ENCODE measurements at regions not wholly inside any gene's neighbourhood (a gene's known extent, or its start where the extent isn't known, plus 50 kb on each side); places are given as distances from the start of the nearest gene placed in this dataset.

DNA sequence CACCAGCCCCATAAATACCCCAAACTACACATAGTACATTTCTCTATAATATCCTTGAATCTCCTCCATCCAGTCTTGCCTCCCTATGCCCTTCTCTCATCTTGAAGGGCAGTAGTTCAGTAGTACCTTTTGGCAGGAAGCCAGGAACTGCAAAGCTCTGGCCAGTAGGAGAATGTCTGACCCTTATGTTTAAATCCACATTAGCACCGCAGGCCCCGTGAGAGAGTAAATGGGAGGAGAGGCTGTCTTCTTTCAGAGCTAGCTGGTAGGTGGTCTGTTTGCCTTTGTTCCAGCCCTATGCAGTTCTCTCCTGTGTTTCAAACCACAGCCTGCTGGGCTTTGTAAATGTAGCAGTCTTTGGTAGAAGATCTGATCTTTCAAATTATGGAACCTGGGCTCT, 690.7 kb downstream of the DOK5 start:
- ChIA-PET CTCF (no interaction called here), POLR2A (no interaction called here)
- intact Hi-C loops (cut with micrococcal nuclease), result no loop called here
- H3K9me3 ChIP-seq (ENCODE audit: control extremely low read depth in 1 of 3, control insufficient read depth in 2 of 3, insufficient read depth in 1 of 3, low read length in 2 of 3), result no peaks in the 10 kb centered on the region
- no peaks in the 10 kb centered on the region for H3K36me3 ChIP-seq (replicated peaks in 1 of 2; ENCODE audit: control extremely low read depth in 1 of 2, control insufficient read depth in 1 of 2, extremely low read depth in 1 of 2, insufficient read depth in 2 of 2, low read length in 1 of 2)
- no peak overlapping the region for H3K27ac Mint-ChIP-seq
- no peak overlapping the region for H2AFZ ChIP-seq (ENCODE audit: insufficient read depth, low read depth, low read length, poor library complexity, severe bottlenecking)
- no peak overlapping the region for H3K9ac ChIP-seq (ENCODE audit: low read length)
- no peak overlapping the region for H3K4me3 ChIP-seq (ENCODE audit: control extremely low read depth in 1 of 5, extremely low read depth in 1 of 5, insufficient read depth in 1 of 5, low read depth in 2 of 5, low read length in 4 of 5)
- no peaks in the 10 kb centered on the region for H3K27me3 ChIP-seq (replicated peaks in 1 of 4; ENCODE audit: control extremely low read depth in 1 of 4, control insufficient read depth in 3 of 4, insufficient read depth in 4 of 4, low read length in 3 of 4)
- no peaks in the 10 kb centered on the region for H3K4me1 ChIP-seq (ENCODE audit: control insufficient read depth in 2 of 2, insufficient read depth in 2 of 2, low read length in 2 of 2)
- ATAC-seq (ENCODE audit: low read depth) (no peak), DNase-seq (no peak)
- no peak overlapping the region for H3K27ac ChIP-seq (ENCODE audit: low read length in 2 of 2)
- H3K4me1 Mint-ChIP-seq, result no peaks in the 10 kb centered on the region
- no peak overlapping the region for H3K4me2 ChIP-seq (replicated peaks; ENCODE audit: low read depth, low read length, poor library complexity, severe bottlenecking)
- no peak overlapping the region for H3K4me3 Mint-ChIP-seq
- no peak for TF ChIP-seq EZH2 (IDR thresholded peaks at IDR 0.05; ENCODE audit: borderline replicate concordance, insufficient read depth, low read depth, low read length, poor library complexity, severe bottlenecking)
- TF ChIP-seq, protein P1, sequence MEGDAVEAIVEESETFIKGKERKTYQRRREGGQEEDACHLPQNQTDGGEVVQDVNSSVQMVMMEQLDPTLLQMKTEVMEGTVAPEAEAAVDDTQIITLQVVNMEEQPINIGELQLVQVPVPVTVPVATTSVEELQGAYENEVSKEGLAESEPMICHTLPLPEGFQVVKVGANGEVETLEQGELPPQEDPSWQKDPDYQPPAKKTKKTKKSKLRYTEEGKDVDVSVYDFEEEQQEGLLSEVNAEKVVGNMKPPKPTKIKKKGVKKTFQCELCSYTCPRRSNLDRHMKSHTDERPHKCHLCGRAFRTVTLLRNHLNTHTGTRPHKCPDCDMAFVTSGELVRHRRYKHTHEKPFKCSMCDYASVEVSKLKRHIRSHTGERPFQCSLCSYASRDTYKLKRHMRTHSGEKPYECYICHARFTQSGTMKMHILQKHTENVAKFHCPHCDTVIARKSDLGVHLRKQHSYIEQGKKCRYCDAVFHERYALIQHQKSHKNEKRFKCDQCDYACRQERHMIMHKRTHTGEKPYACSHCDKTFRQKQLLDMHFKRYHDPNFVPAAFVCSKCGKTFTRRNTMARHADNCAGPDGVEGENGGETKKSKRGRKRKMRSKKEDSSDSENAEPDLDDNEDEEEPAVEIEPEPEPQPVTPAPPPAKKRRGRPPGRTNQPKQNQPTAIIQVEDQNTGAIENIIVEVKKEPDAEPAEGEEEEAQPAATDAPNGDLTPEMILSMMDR (IDR thresholded peaks at IDR 0.05), result no peak
- WGBS (ENCODE audit: insufficient coverage), result no CpG with 5 or more reads among the region's 2 CpGs
- no peaks in the 10 kb centered on the region for H3K27me3 Mint-ChIP-seq
- no peaks in the 10 kb centered on the region for H3K9me3 Mint-ChIP-seq (ENCODE audit: insufficient read depth)
- no peaks in the 10 kb centered on the region for H4K20me1 ChIP-seq (ENCODE audit: control insufficient read depth, insufficient read depth, low read length, poor library complexity, severe bottlenecking)
- no peaks in the 10 kb centered on the region for H3K79me2 ChIP-seq (ENCODE audit: control insufficient read depth, insufficient read depth, low read length)

DNA sequence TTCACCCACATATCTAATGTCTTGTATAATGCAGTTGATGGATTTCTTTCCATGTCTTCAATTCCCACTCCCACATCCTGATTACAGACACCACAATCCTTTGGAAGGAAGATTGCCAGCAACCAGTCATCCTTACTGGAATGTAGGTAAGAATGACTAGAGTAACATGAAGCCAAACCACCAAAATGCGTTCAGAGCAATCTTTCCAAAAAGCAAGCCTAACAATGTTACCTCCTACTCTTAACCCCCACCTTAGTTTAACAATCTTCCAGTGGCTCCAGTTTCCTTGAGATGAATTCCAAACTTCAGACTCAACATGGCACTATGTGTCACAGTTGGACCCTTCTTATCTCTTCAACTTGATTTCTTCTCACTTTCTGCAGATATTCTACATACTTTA, 685.6 kb downstream of the DOK5 start:
- ChIA-PET POLR2A (no interaction called here), CTCF (no interaction called here)
- intact Hi-C loops (cut with micrococcal nuclease), result no loop called here
- H3K27ac Mint-ChIP-seq, result no peak overlapping the region
- no peaks in the 10 kb centered on the region for H3K27me3 Mint-ChIP-seq
- Histone ChIP-seq H3K9ac (ENCODE audit: low read length) (no peak overlapping the region), H3K4me2 (replicated peaks; ENCODE audit: low read depth, low read length, poor library complexity, severe bottlenecking) (no peak overlapping the region), H2AFZ (ENCODE audit: insufficient read depth, low read depth, low read length, poor library complexity, severe bottlenecking) (no peak overlapping the region), H3K4me3 (ENCODE audit: control extremely low read depth in 1 of 5, extremely low read depth in 1 of 5, insufficient read depth in 1 of 5, low read depth in 2 of 5, low read length in 4 of 5) (no peak overlapping the region), H3K27ac (ENCODE audit: low read length in 2 of 2) (no peak overlapping the region), H3K4me1 (ENCODE audit: control insufficient read depth in 2 of 2, insufficient read depth in 2 of 2, low read length in 2 of 2) (no peaks in the 10 kb centered on the region), H3K27me3 (replicated peaks in 1 of 4; ENCODE audit: control extremely low read depth in 1 of 4, control insufficient read depth in 3 of 4, insufficient read depth in 4 of 4, low read length in 3 of 4) (no peaks in the 10 kb centered on the region), H3K36me3 (replicated peaks in 1 of 2; ENCODE audit: control extremely low read depth in 1 of 2, control insufficient read depth in 1 of 2, extremely low read depth in 1 of 2, insufficient read depth in 2 of 2, low read length in 1 of 2) (no peaks in the 10 kb centered on the region), H4K20me1 (ENCODE audit: control insufficient read depth, insufficient read depth, low read length, poor library complexity, severe bottlenecking) (no peaks in the 10 kb centered on the region), H3K79me2 (ENCODE audit: control insufficient read depth, insufficient read depth, low read length) (no peaks in the 10 kb centered on the region), H3K9me3 (ENCODE audit: control extremely low read depth in 1 of 3, control insufficient read depth in 2 of 3, insufficient read depth in 1 of 3, low read length in 2 of 3) (no peaks in the 10 kb centered on the region)
- WGBS (ENCODE audit: insufficient coverage), result 89% methylated on average over 1 of the region's 1 CpG
- peaks cover 6% of the 10 kb centered on the region for H3K9me3 Mint-ChIP-seq (ENCODE audit: insufficient read depth)
- no peaks in the 10 kb centered on the region for H3K4me1 Mint-ChIP-seq
- H3K4me3 Mint-ChIP-seq, result no peak overlapping the region
- DNase-seq (no peak), ATAC-seq (ENCODE audit: low read depth) (no peak)
- TF ChIP-seq EZH2 (IDR thresholded peaks at IDR 0.05; ENCODE audit: borderline replicate concordance, insufficient read depth, low read depth, low read length, poor library complexity, severe bottlenecking), result no peak
- TF ChIP-seq, protein P1 (IDR thresholded peaks at IDR 0.05), result no peak
